Liver (tissue), 3 donors: ENCODE measurements at regions not wholly inside any gene's neighbourhood (a gene's known extent, or its start where the extent isn't known, plus 50 kb on each side); places are given as distances from the start of the nearest gene placed in this dataset.

Experiments
- RAD21 ChIP-seq, 2 donors: IDR thresholded peaks; 2 replicates each; pipeline ENCODE4 v1.6.1; 2016; ENCODE audit warnings: antibody characterized with exemption in 2 of 2, mild to moderate bottlenecking in 2 of 2
- TF ChIP-seq, protein P1 (sequence below): fragments of 150-350 bp; IDR thresholded peaks from 2 replicates; pipeline ENCODE4 v1.5.1; 2017; ENCODE audit warnings: improper control_type of control experiment, low read depth, low read length; ENCODE audit not compliant: missing input control
- donor health status: healthy.
- donor health status: healthy.

DNA sequence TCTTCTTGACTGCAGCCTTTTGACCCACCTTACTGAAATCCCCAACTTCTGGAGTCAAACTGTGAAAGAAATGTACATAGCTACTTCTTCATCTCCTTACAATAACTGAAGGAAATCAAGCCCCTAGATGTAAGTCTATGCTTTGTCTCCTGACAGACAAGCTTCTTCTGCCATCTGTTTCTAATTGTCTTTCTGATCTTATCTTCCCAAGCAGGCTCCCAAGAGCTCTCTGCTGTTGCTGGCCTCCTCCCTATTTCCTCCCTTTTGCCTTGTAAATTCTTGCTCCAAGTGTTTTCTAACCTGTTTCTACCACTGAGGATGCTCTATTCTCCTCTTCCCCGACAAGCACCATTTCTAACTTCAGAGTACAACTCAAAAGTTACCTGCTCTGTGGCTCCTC lies 77.4 kb upstream of the OSR1 start:
- TF ChIP-seq, protein P1, sequence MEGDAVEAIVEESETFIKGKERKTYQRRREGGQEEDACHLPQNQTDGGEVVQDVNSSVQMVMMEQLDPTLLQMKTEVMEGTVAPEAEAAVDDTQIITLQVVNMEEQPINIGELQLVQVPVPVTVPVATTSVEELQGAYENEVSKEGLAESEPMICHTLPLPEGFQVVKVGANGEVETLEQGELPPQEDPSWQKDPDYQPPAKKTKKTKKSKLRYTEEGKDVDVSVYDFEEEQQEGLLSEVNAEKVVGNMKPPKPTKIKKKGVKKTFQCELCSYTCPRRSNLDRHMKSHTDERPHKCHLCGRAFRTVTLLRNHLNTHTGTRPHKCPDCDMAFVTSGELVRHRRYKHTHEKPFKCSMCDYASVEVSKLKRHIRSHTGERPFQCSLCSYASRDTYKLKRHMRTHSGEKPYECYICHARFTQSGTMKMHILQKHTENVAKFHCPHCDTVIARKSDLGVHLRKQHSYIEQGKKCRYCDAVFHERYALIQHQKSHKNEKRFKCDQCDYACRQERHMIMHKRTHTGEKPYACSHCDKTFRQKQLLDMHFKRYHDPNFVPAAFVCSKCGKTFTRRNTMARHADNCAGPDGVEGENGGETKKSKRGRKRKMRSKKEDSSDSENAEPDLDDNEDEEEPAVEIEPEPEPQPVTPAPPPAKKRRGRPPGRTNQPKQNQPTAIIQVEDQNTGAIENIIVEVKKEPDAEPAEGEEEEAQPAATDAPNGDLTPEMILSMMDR, result no peak
- TF ChIP-seq RAD21 (IDR thresholded peaks at IDR 0.05), result no peak
